NCI-H446 treated with DMSO at 0.1 percent for 48 hours (cell line): ENCODE measurements at regions not wholly inside any gene's neighbourhood (a gene's known extent, or its start where the extent isn't known, plus 50 kb on each side); places are given as distances from the start of the nearest gene placed in this dataset.
"Not testable (repeated sequence)": the region's sequence is repeated elsewhere in the genome, so short reads cannot be mapped to it uniquely, and the experiment has no call there.

ENCODE experiments used
- DNase-seq: peaks from one replicate; lab custom pipeline; 2025; lab: John Stamatoyannopoulos, UW

GRCh38 chr2:84137034-84137433, 322.0 kb downstream of the SUCLG1 start:
- DNase-seq: no peak

- DNase-seq: no peak
Observed at GRCh38 chr2:84132370-84132769, 326.7 kb downstream of the SUCLG1 start.

GRCh38 chr2:84131278-84131830, 327.7 kb downstream of the SUCLG1 start:
- DNase-seq: no peak

GRCh38 chr2:84129018-84129417, 330.1 kb downstream of the SUCLG1 start:
- DNase-seq: no peak

- not testable (repeated sequence) for DNase-seq
Observed at GRCh38 chr2:84127812-84128211, 331.3 kb downstream of the SUCLG1 start.

GRCh38 chr2:84126530-84126929, 332.6 kb downstream of the SUCLG1 start:
- no peak for DNase-seq

GRCh38 chr2:84126084-84126483, 333.0 kb downstream of the SUCLG1 start:
- DNase-seq: no peak

- DNase-seq: no peak
Observed at GRCh38 chr2:84116143-84116542, 342.9 kb downstream of the SUCLG1 start.

GRCh38 chr2:84115173-84115857, 343.8 kb downstream of the SUCLG1 start:
- no peak for DNase-seq

GRCh38 chr2:84103816-84104527, 355.1 kb downstream of the SUCLG1 start:
- DNase-seq: not testable (repeated sequence)

- no peak for DNase-seq
Observed at GRCh38 chr2:84102274-84102673, 356.8 kb downstream of the SUCLG1 start.

GRCh38 chr2:84088656-84089055, 370.4 kb downstream of the SUCLG1 start:
- DNase-seq: no peak

- no peak for DNase-seq
Observed at GRCh38 chr2:84085562-84085961, 373.5 kb downstream of the SUCLG1 start.

GRCh38 chr2:84084856-84085255, 374.2 kb downstream of the SUCLG1 start:
- DNase-seq: no peak

GRCh38 chr2:84083984-84084383, 375.1 kb downstream of the SUCLG1 start:
- no peak for DNase-seq

GRCh38 chr2:84078471-84078870, 380.6 kb downstream of the SUCLG1 start:
- no peak for DNase-seq

GRCh38 chr2:84077496-84077895, 381.6 kb downstream of the SUCLG1 start:
- no peak for DNase-seq

GRCh38 chr2:84071050-84071449, 388.0 kb downstream of the SUCLG1 start:
- DNase-seq: no peak

- no peak for DNase-seq
Observed at GRCh38 chr2:84065857-84066256, 393.2 kb downstream of the SUCLG1 start.

GRCh38 chr2:84057917-84058560, 401.0 kb downstream of the SUCLG1 start:
- no peak for DNase-seq

GRCh38 chr2:84055816-84056215, 403.3 kb downstream of the SUCLG1 start:
- no peak for DNase-seq

GRCh38 chr2:84054577-84054976, 404.5 kb downstream of the SUCLG1 start:
- DNase-seq: not testable (repeated sequence)

GRCh38 chr2:84052913-84053312, 406.2 kb downstream of the SUCLG1 start:
- no peak for DNase-seq
